ENCODE measurements at regions not wholly inside any gene's neighbourhood (a gene's known extent, or its start where the extent isn't known, plus 50 kb on each side); places are given as distances from the start of the nearest gene placed in this dataset.

DNA sequence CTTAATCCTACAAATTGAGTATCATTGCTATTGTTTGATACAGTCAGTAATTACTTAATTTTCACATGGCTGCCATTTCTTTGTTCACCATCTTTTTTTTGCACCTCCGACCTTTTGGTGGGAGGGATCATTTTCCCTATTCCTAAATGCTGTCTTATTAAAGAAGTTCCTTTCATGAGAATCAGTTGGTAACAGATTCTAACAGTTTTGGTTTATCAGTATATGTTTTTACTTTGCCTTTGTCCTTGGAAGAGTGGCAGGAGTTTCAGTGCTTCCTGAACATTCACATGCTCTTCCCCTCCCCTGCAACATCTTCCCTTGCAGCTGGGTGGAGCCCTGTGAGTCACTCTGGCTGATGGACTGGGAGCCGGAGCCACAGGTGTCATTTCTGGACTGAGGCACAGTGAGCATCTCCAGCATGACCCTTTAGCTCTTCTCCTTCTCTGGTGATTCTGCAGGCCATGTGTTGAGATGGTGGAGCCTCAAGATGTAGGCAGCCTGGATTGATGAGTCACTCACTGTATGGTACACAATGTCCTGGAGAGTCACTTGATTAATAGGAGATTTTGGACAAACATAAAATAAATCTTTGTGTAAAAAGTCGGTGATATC, 217.7 kb downstream of the URB2 start (continued):
- TF ChIP-seq ZNF394 (tag by site-specific recombination; IDR thresholded peaks at IDR 0.05; ENCODE audit: borderline replicate concordance) (no peak), ZNF48 (tag by site-specific recombination; IDR thresholded peaks at IDR 0.05) (no peak), ZNF560 (tag by site-specific recombination; IDR thresholded peaks at IDR 0.05; ENCODE audit: borderline replicate concordance) (no peak), ZNF664 (tag by site-specific recombination; IDR thresholded peaks at IDR 0.05) (no peak), RBAK (tag by site-specific recombination; IDR thresholded peaks at IDR 0.05) (no peak), ZNF701 (tag by site-specific recombination; IDR thresholded peaks at IDR 0.05) (no peak), ZNF175 (tag by site-specific recombination; IDR thresholded peaks at IDR 0.05) (no peak), ZBTB21 (tag by site-specific recombination; IDR thresholded peaks at IDR 0.05) (no peak), ZNF366 (tag by site-specific recombination; conservative IDR thresholded peaks at IDR 0.05) (no peak; the same call in 1 of the 2 replicates), ZNF114 (tag by site-specific recombination; IDR thresholded peaks at IDR 0.05) (no peak), ZNF510 (tag by site-specific recombination; IDR thresholded peaks at IDR 0.05; ENCODE audit: insufficient replicate concordance) (no peak), ZNF791 (tag by site-specific recombination; IDR thresholded peaks at IDR 0.05) (no peak), ZNF16 (tag by site-specific recombination; IDR thresholded peaks at IDR 0.05; ENCODE audit: low read depth) (no peak), ZNF670 (tag by site-specific recombination; IDR thresholded peaks at IDR 0.05; ENCODE audit: low read depth) (no peak), ZNF23 (tag by site-specific recombination; IDR thresholded peaks at IDR 0.05; ENCODE audit: borderline replicate concordance) (no peak)
- TF ChIP-seq, protein P1, sequence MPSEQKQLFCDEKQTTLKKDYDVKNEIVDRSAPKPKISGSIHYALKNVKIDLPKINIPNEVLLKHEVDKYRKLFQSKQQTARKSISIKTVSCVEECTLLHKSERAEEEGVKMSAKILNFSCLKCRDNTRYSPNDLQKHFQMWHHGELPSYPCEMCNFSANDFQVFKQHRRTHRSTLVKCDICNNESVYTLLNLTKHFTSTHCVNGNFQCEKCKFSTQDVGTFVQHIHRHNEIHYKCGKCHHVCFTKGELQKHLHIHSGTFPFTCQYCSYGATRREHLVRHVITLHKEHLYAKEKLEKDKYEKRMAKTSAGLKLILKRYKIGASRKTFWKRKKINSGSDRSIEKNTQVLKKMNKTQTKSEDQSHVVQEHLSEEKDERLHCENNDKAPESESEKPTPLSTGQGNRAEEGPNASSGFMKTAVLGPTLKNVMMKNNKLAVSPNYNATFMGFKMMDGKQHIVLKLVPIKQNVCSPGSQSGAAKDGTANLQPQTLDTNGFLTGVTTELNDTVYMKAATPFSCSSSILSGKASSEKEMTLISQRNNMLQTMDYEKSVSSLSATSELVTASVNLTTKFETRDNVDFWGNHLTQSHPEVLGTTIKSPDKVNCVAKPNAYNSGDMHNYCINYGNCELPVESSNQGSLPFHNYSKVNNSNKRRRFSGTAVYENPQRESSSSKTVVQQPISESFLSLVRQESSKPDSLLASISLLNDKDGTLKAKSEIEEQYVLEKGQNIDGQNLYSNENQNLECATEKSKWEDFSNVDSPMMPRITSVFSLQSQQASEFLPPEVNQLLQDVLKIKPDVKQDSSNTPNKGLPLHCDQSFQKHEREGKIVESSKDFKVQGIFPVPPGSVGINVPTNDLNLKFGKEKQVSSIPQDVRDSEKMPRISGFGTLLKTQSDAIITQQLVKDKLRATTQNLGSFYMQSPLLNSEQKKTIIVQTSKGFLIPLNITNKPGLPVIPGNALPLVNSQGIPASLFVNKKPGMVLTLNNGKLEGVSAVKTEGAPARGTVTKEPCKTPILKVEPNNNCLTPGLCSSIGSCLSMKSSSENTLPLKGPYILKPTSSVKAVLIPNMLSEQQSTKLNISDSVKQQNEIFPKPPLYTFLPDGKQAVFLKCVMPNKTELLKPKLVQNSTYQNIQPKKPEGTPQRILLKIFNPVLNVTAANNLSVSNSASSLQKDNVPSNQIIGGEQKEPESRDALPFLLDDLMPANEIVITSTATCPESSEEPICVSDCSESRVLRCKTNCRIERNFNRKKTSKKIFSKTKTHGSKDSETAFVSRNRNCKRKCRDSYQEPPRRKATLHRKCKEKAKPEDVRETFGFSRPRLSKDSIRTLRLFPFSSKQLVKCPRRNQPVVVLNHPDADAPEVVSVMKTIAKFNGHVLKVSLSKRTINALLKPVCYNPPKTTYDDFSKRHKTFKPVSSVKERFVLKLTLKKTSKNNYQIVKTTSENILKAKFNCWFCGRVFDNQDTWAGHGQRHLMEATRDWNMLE (tag by site-specific recombination; conservative IDR thresholded peaks at IDR 0.05; ENCODE audit: low read depth) = no peak
- TF ChIP-seq, protein P2, sequence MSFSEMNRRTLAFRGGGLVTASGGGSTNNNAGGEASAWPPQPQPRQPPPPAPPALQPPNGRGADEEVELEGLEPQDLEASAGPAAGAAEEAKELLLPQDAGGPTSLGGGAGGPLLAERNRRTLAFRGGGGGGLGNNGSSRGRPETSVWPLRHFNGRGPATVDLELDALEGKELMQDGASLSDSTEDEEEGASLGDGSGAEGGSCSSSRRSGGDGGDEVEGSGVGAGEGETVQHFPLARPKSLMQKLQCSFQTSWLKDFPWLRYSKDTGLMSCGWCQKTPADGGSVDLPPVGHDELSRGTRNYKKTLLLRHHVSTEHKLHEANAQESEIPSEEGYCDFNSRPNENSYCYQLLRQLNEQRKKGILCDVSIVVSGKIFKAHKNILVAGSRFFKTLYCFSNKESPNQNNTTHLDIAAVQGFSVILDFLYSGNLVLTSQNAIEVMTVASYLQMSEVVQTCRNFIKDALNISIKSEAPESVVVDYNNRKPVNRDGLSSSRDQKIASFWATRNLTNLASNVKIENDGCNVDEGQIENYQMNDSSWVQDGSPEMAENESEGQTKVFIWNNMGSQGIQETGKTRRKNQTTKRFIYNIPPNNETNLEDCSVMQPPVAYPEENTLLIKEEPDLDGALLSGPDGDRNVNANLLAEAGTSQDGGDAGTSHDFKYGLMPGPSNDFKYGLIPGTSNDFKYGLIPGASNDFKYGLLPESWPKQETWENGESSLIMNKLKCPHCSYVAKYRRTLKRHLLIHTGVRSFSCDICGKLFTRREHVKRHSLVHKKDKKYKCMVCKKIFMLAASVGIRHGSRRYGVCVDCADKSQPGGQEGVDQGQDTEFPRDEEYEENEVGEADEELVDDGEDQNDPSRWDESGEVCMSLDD (tag by site-specific recombination; IDR thresholded peaks at IDR 0.05) = no peak
- TF ChIP-seq, protein P3, sequence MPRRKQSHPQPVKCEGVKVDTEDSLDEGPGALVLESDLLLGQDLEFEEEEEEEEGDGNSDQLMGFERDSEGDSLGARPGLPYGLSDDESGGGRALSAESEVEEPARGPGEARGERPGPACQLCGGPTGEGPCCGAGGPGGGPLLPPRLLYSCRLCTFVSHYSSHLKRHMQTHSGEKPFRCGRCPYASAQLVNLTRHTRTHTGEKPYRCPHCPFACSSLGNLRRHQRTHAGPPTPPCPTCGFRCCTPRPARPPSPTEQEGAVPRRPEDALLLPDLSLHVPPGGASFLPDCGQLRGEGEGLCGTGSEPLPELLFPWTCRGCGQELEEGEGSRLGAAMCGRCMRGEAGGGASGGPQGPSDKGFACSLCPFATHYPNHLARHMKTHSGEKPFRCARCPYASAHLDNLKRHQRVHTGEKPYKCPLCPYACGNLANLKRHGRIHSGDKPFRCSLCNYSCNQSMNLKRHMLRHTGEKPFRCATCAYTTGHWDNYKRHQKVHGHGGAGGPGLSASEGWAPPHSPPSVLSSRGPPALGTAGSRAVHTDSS (tag by site-specific recombination; IDR thresholded peaks at IDR 0.05) = no peak
- TF ChIP-seq, protein P4, sequence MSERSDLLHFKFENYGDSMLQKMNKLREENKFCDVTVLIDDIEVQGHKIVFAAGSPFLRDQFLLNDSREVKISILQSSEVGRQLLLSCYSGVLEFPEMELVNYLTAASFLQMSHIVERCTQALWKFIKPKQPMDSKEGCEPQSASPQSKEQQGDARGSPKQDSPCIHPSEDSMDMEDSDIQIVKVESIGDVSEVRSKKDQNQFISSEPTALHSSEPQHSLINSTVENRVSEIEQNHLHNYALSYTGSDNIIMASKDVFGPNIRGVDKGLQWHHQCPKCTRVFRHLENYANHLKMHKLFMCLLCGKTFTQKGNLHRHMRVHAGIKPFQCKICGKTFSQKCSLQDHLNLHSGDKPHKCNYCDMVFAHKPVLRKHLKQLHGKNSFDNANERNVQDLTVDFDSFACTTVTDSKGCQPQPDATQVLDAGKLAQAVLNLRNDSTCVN (tag by site-specific recombination; optimal IDR thresholded peaks at IDR 0.05) = no peak
- TF ChIP-seq, protein P5, sequence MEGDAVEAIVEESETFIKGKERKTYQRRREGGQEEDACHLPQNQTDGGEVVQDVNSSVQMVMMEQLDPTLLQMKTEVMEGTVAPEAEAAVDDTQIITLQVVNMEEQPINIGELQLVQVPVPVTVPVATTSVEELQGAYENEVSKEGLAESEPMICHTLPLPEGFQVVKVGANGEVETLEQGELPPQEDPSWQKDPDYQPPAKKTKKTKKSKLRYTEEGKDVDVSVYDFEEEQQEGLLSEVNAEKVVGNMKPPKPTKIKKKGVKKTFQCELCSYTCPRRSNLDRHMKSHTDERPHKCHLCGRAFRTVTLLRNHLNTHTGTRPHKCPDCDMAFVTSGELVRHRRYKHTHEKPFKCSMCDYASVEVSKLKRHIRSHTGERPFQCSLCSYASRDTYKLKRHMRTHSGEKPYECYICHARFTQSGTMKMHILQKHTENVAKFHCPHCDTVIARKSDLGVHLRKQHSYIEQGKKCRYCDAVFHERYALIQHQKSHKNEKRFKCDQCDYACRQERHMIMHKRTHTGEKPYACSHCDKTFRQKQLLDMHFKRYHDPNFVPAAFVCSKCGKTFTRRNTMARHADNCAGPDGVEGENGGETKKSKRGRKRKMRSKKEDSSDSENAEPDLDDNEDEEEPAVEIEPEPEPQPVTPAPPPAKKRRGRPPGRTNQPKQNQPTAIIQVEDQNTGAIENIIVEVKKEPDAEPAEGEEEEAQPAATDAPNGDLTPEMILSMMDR (tag by site-specific recombination; IDR thresholded peaks at IDR 0.05) = peak; percentile 52; the same call in 1 of the 2 replicates
- TF ChIP-seq, protein P6, sequence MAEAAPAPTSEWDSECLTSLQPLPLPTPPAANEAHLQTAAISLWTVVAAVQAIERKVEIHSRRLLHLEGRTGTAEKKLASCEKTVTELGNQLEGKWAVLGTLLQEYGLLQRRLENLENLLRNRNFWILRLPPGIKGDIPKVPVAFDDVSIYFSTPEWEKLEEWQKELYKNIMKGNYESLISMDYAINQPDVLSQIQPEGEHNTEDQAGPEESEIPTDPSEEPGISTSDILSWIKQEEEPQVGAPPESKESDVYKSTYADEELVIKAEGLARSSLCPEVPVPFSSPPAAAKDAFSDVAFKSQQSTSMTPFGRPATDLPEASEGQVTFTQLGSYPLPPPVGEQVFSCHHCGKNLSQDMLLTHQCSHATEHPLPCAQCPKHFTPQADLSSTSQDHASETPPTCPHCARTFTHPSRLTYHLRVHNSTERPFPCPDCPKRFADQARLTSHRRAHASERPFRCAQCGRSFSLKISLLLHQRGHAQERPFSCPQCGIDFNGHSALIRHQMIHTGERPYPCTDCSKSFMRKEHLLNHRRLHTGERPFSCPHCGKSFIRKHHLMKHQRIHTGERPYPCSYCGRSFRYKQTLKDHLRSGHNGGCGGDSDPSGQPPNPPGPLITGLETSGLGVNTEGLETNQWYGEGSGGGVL (tag by site-specific recombination; IDR thresholded peaks at IDR 0.05) = 0 out of 2 replicates have a peak, but pooled peaks have one; percentile 7
- TF ChIP-seq, protein P7, sequence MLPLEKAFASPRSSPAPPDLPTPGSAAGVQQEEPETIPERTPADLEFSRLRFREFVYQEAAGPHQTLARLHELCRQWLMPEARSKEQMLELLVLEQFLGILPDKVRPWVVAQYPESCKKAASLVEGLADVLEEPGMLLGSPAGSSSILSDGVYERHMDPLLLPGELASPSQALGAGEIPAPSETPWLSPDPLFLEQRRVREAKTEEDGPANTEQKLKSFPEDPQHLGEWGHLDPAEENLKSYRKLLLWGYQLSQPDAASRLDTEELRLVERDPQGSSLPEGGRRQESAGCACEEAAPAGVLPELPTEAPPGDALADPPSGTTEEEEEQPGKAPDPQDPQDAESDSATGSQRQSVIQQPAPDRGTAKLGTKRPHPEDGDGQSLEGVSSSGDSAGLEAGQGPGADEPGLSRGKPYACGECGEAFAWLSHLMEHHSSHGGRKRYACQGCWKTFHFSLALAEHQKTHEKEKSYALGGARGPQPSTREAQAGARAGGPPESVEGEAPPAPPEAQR (tag by site-specific recombination; IDR thresholded peaks at IDR 0.05) = no peak
- TF ChIP-seq, protein P8, sequence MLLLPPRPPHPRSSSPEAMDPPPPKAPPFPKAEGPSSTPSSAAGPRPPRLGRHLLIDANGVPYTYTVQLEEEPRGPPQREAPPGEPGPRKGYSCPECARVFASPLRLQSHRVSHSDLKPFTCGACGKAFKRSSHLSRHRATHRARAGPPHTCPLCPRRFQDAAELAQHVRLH (tag by site-specific recombination; IDR thresholded peaks at IDR 0.05) = no peak

Measured in HEK293 (cell line).